IMR-90 (cell line): ENCODE measurements at regions not wholly inside any gene's neighbourhood (a gene's known extent, or its start where the extent isn't known, plus 50 kb on each side); places are given as distances from the start of the nearest gene placed in this dataset.

Experiments
- ATAC-seq: fragments of 200-7000 bp; cut with Tn5 transposase; 2 replicates; pipeline ENCODE4 v1.9.1; 2020; ENCODE audit warnings: low read depth, mild to moderate bottlenecking, moderate library complexity
- BruUV-seq: library from RNA; stranded (reverse); fragments of 400-500 nt; replicated peaks from 2 replicates; lab custom pipeline; 2021; lab: Mats Ljungman, UMichigan
- CTCF ChIA-PET: fragments of 300-600 bp; formaldehyde crosslinking; extraction: SDS; loops from one replicate; lab custom pipeline; 2021; ENCODE audit warnings: antibody characterized with exemption; lab: Yijun Ruan, JAX
- POLR2A ChIA-PET: fragments of 300-600 bp; sonication (Branson Sonifier 250); formaldehyde crosslinking; loops from one replicate; lab custom pipeline; 2022; ENCODE audit warnings: antibody characterized with exemption; ENCODE audit not compliant: unreplicated experiment; lab: Charles Lee
- DNase-seq: peaks from one replicate; pipeline ENCODE4 v3.0.0; 2013
- H2AFZ ChIP-seq: replicated peaks from 2 replicates; pipeline ENCODE3; 2013; ENCODE audit warnings: low read length, mild to moderate bottlenecking; ENCODE audit not compliant: poor library complexity
- H2AK5ac ChIP-seq: 2 replicates; pipeline ENCODE4 v1.6.1; 2013; ENCODE audit warnings: low read depth, low read length, inconsistent platforms
- H2AK9ac ChIP-seq: replicated peaks from 2 replicates; pipeline ENCODE3; 2013; ENCODE audit warnings: mild to moderate bottlenecking, low read depth, low read length, moderate library complexity; ENCODE audit not compliant: poor library complexity
- H2BK120ac ChIP-seq: 2 replicates; pipeline ENCODE4 v1.6.1; 2013; ENCODE audit warnings: low read depth, low read length, inconsistent platforms
- H2BK15ac ChIP-seq: 3 replicates; pipeline ENCODE4 v1.6.1; 2013; ENCODE audit warnings: low read depth, low read length, inconsistent platforms
- H2BK20ac ChIP-seq: 2 replicates; pipeline ENCODE4 v1.6.1; 2013; ENCODE audit warnings: low read depth, mild to moderate bottlenecking, inconsistent platforms, low read length, moderate library complexity
- H2BK5ac ChIP-seq: 2 replicates; pipeline ENCODE4 v1.6.1; 2013; ENCODE audit warnings: mild to moderate bottlenecking, low read depth, low read length, inconsistent platforms; ENCODE audit not compliant: poor library complexity, severe bottlenecking
- H3K14ac ChIP-seq: replicated peaks from 2 replicates; pipeline ENCODE4 v1.6.1; 2013; ENCODE audit warnings: low read depth, low read length, inconsistent platforms
- H3K18ac ChIP-seq: 2 replicates; pipeline ENCODE4 v1.6.1; 2013; ENCODE audit warnings: low read depth, low read length, control low read depth
- H3K23ac ChIP-seq: 2 replicates; pipeline ENCODE4 v1.6.1; 2013; ENCODE audit warnings: low read depth, low read length, inconsistent platforms
- H3K27ac ChIP-seq: 2 replicates; pipeline ENCODE4 v1.5.1; 2013; ENCODE audit warnings: mild to moderate bottlenecking, control low read depth, low read length; ENCODE audit not compliant: insufficient read depth
- H3K27me3 ChIP-seq: 2 replicates; pipeline ENCODE4 v1.6.1; 2013; ENCODE audit warnings: low read length; ENCODE audit not compliant: control insufficient read depth, insufficient read depth
- H3K36me3 ChIP-seq: 2 replicates; pipeline ENCODE4 v1.6.1; 2013; ENCODE audit warnings: low read length, mixed read lengths; ENCODE audit not compliant: control insufficient read depth, insufficient read depth
- H3K4ac ChIP-seq: 2 replicates; pipeline ENCODE4 v1.6.1; 2013; ENCODE audit warnings: low read depth, low read length, inconsistent platforms
- H3K4me1 ChIP-seq: 2 replicates; pipeline ENCODE4 v1.6.1; 2013; ENCODE audit warnings: low read length, mixed read lengths; ENCODE audit not compliant: control insufficient read depth, insufficient read depth
- H3K4me2 ChIP-seq: 2 replicates; pipeline ENCODE4 v1.6.1; 2013; ENCODE audit warnings: low read depth, mild to moderate bottlenecking, control low read depth, low read length, moderate library complexity
- H3K4me3 ChIP-seq: 2 replicates; pipeline ENCODE4 v1.5.1; 2013; ENCODE audit warnings: low read depth, mild to moderate bottlenecking, control low read depth, low read length, moderate library complexity; ENCODE audit not compliant: insufficient read depth
- H3K56ac ChIP-seq: 2 replicates; pipeline ENCODE4 v1.6.1; 2013; ENCODE audit warnings: low read length, inconsistent platforms; ENCODE audit not compliant: insufficient read depth; ENCODE audit errors: extremely low read depth
- H3K79me1 ChIP-seq, 2 experiments: 2 replicates each; pipeline ENCODE4 v1.6.1; 2013; ENCODE audit warnings: low read length in 2 of 2, inconsistent platforms in 1 of 2, low read depth in 1 of 2
- H3K9ac ChIP-seq: 2 replicates; pipeline ENCODE4 v1.6.1; 2013; ENCODE audit warnings: low read depth, low read length, control low read depth
- H3K9me1 ChIP-seq: 2 replicates; pipeline ENCODE4 v1.6.1; 2013; ENCODE audit warnings: low read length, inconsistent platforms; ENCODE audit not compliant: insufficient read depth
- H3K9me3 ChIP-seq: 2 replicates; pipeline ENCODE4 v1.6.1; 2013; ENCODE audit warnings: low read length; ENCODE audit not compliant: control insufficient read depth, insufficient read depth
- H4K20me1 ChIP-seq: 2 replicates; pipeline ENCODE4 v1.6.1; 2013; ENCODE audit warnings: low read length, inconsistent platforms; ENCODE audit not compliant: insufficient read depth
- H4K5ac ChIP-seq: 2 replicates; pipeline ENCODE4 v1.6.1; 2013; ENCODE audit warnings: mild to moderate bottlenecking, low read depth, low read length, control low read depth
- H4K8ac ChIP-seq, 2 experiments: 2 replicates each; pipeline ENCODE4 v1.6.1; 2013; ENCODE audit warnings: low read depth in 2 of 2, low read length in 2 of 2, control low read depth in 1 of 2, inconsistent platforms in 1 of 2
- H4K91ac ChIP-seq: 2 replicates; pipeline ENCODE4 v1.6.1; 2013; ENCODE audit warnings: low read depth, low read length, inconsistent platforms; ENCODE audit not compliant: insufficient read depth
- CHD1 ChIP-seq: IDR thresholded peaks from 2 replicates; pipeline ENCODE4 v1.6.1; 2012; ENCODE audit warnings: low read depth, low read length, improper control_type of control experiment
- FOS ChIP-seq: fragments of 150-350 bp; IDR thresholded peaks from 2 replicates; pipeline ENCODE4 v1.6.1; 2016; ENCODE audit warnings: low read depth, low read length
- MXI1 ChIP-seq: IDR thresholded peaks from 2 replicates; pipeline ENCODE4 v1.6.1; 2012; ENCODE audit warnings: low read depth, mild to moderate bottlenecking, low read length, moderate library complexity, borderline replicate concordance
- NFE2L2 ChIP-seq: fragments of 150-350 bp; IDR thresholded peaks from 2 replicates; pipeline ENCODE4 v1.6.1; 2016; ENCODE audit warnings: low read depth, mild to moderate bottlenecking, low read length
- POLR2A ChIP-seq: IDR thresholded peaks from 2 replicates; pipeline ENCODE4 v1.6.1; 2012; ENCODE audit warnings: mild to moderate bottlenecking, low read depth, low read length
- WGBS, 2 experiments: methylation state at CpG; one replicate each; pipeline versions ENCODE4 v1.1.5 to v1.1.7; 2013; ENCODE audit warnings: missing lambda C conversion rate in 2 of 2; ENCODE audit not compliant: insufficient read length in 1 of 2; ENCODE audit errors: extremely low coverage in 2 of 2; 5-methylcytosine and 5-hydroxymethylcytosine counted together
- dilution Hi-C: fragments of 300-500 bp; cut with HindIII; formaldehyde crosslinking; loops from one replicate; pipeline ENCODE4 v1.14.3; 2018; ENCODE audit warnings: low sequenced_read_pairs; ENCODE audit not compliant: unreplicated experiment
- in situ Hi-C: fragments of 300-500 bp; cut with MboI; formaldehyde crosslinking; loops from 3 replicates; pipeline ENCODE4 v1.14.3; 2019; ENCODE audit warnings: low sequenced_read_pairs, inconsistent platforms, mixed read lengths
- intact Hi-C: fragments of 100-400 bp; cut with micrococcal nuclease; formaldehyde crosslinking; loops from 2 replicates; pipeline ENCODE4 v1.10.0; 2022
- TF ChIP-seq, protein P1 (sequence below): fragments of 150-350 bp; IDR thresholded peaks from 2 replicates; pipeline ENCODE4 v1.6.1; 2017; ENCODE audit warnings: mild to moderate bottlenecking, antibody characterized with exemption, low read length, low read depth

DNA sequence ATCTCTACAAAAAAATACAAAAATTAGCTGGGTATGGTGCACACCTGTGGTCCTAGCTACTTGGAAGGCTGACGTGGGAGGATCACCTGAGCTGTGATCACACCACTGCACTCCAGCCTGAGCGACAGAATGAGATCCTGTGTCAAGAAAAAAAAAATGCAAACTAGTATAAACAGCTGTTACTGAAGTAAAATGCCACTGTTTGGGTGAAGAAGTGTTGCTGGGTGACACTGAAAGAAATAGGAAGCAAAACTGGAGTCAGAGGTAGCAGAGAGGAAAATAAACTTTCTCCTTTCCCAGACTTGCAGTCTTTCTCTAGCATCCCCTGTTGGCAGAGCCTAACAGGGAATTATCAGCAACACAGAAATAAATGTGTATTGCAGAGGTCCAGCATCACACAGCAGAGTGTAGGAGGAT, 241.2 kb upstream of the PREP start:
- no peaks in the 10 kb centered on the region for H4K20me1 ChIP-seq
- in situ Hi-C loops (no loop called here), intact Hi-C loops (no loop called here), dilution Hi-C loops (no loop called here)
- no peak overlapping the region for H2AK9ac ChIP-seq
- H3K18ac ChIP-seq = no peak overlapping the region
- ChIA-PET POLR2A (no interaction called here), CTCF (interaction anchor here (0.6 to 0.7 kb wide), 2 partner anchors 9 to 1567 kb away, joined by 3 to 4 read pairs; no protein-coding TSS in a partner anchor)
- H2AFZ ChIP-seq = no peak overlapping the region
- 83% methylated on average over 2 of the region's 2 CpGs; no CpG with 5 or more reads in 1 of the 2 experiments for WGBS, 2 experiments
- no peak overlapping the region for H4K5ac ChIP-seq
- no peaks in the 10 kb centered on the region for H3K36me3 ChIP-seq
- no peak overlapping the region for H3K56ac ChIP-seq
- DNase-seq = no peak
- no peak overlapping the region for H2BK120ac ChIP-seq
- H3K27ac ChIP-seq = no peak overlapping the region
- H3K9me1 ChIP-seq = no peaks in the 10 kb centered on the region
- no peak for ATAC-seq
- BruUV-seq = no TSS peak
- no peak overlapping the region for H4K91ac ChIP-seq
- no peaks in the 10 kb centered on the region for H3K79me1 ChIP-seq
- no peak overlapping the region for H2BK15ac ChIP-seq
- no peak overlapping the region for H3K23ac ChIP-seq
- no peak overlapping the region for H3K4ac ChIP-seq
- no peaks in the 10 kb centered on the region; the same call in 1 of the 2 replicates for H3K27me3 ChIP-seq
- no peaks in the 10 kb centered on the region for H3K4me1 ChIP-seq
- TF ChIP-seq FOS (no peak), CHD1 (no peak), NFE2L2 (no peak), POLR2A (no peak), MXI1 (no peak)
- TF ChIP-seq, protein P1, sequence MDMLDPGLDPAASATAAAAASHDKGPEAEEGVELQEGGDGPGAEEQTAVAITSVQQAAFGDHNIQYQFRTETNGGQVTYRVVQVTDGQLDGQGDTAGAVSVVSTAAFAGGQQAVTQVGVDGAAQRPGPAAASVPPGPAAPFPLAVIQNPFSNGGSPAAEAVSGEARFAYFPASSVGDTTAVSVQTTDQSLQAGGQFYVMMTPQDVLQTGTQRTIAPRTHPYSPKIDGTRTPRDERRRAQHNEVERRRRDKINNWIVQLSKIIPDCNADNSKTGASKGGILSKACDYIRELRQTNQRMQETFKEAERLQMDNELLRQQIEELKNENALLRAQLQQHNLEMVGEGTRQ = no peak
- no peak overlapping the region for H2BK20ac ChIP-seq
- H2AK5ac ChIP-seq = no peak overlapping the region
- H4K8ac ChIP-seq = no peak overlapping the region
- no peak overlapping the region for H2BK5ac ChIP-seq
- no peaks in the 10 kb centered on the region for H3K9me3 ChIP-seq
- no peak overlapping the region for H3K9ac ChIP-seq
- no peak overlapping the region for H3K4me3 ChIP-seq
- H3K14ac ChIP-seq = no peak overlapping the region
- H3K4me2 ChIP-seq = no peak overlapping the region
